Activated CD8-positive, alpha-beta memory T cell treated with anti-CD3 and anti-CD28 coated beads for 4 hours (primary cell): ENCODE measurements at regions not wholly inside any gene's neighbourhood (a gene's known extent, or its start where the extent isn't known, plus 50 kb on each side); places are given as distances from the start of the nearest gene placed in this dataset.

Experiments used
- DNase-seq, 2 donors: peaks; one replicate each; pipeline ENCODE4 v3.0.0-alpha.2; 2020; ENCODE audit warnings: low read depth in 2 of 2

- DNase-seq = no peak
These were observed 819.9 kb upstream of the PIK3C3 start for GRCh38 chr18:41135146-41135545.

GRCh38 chr18:41134426-41134825 is 820.6 kb upstream of the PIK3C3 start:
- DNase-seq = no peak

- no peak for DNase-seq
These were observed 824.0 kb upstream of the PIK3C3 start for GRCh38 chr18:41131050-41131449.

GRCh38 chr18:41128545-41128944 is 826.5 kb upstream of the PIK3C3 start:
- no peak for DNase-seq

GRCh38 chr18:41128126-41128525 is 826.9 kb upstream of the PIK3C3 start:
- no peak for DNase-seq

GRCh38 chr18:41126541-41127235 is 828.3 kb upstream of the PIK3C3 start:
- DNase-seq = no peak

- no peak for DNase-seq
These were observed 833.8 kb upstream of the PIK3C3 start for GRCh38 chr18:41121116-41121826.

GRCh38 chr18:41119031-41119430 is 836.0 kb upstream of the PIK3C3 start:
- no peak for DNase-seq

- DNase-seq = no peak
These were observed 841.0 kb upstream of the PIK3C3 start for GRCh38 chr18:41113885-41114482.

- DNase-seq = no peak
These were observed 855.6 kb upstream of the PIK3C3 start for GRCh38 chr18:41099451-41099850.

GRCh38 chr18:41096504-41096903 is 858.5 kb upstream of the PIK3C3 start:
- no peak for DNase-seq

GRCh38 chr18:41077076-41077475 is 878.0 kb upstream of the PIK3C3 start:
- DNase-seq = no peak

- DNase-seq = no peak
These were observed 879.8 kb upstream of the PIK3C3 start for GRCh38 chr18:41075212-41075611.

- DNase-seq = no peak
These were observed 881.6 kb upstream of the PIK3C3 start for GRCh38 chr18:41073372-41073954.

GRCh38 chr18:41072946-41073345 is 882.1 kb upstream of the PIK3C3 start:
- no peak for DNase-seq

- no peak for DNase-seq
These were observed 883.2 kb upstream of the PIK3C3 start for GRCh38 chr18:41071826-41072225.

GRCh38 chr18:41069167-41069566 is 885.9 kb upstream of the PIK3C3 start:
- no peak for DNase-seq

- DNase-seq = no peak
These were observed 890.1 kb upstream of the PIK3C3 start for GRCh38 chr18:41064916-41065315.

GRCh38 chr18:41060967-41061366 is 894.1 kb upstream of the PIK3C3 start:
- DNase-seq = no peak

GRCh38 chr18:41059126-41059415 is 896.0 kb upstream of the PIK3C3 start:
- DNase-seq = no peak

- DNase-seq = no peak
These were observed 896.5 kb upstream of the PIK3C3 start for GRCh38 chr18:41058351-41059125.

GRCh38 chr18:41052625-41053024 is 902.4 kb upstream of the PIK3C3 start:
- DNase-seq = no peak
